ENCODE measurements at regions not wholly inside any gene's neighbourhood (a gene's known extent, or its start where the extent isn't known, plus 50 kb on each side); places are given as distances from the start of the nearest gene placed in this dataset.

- no peak for TF ChIP-seq CTCF (IDR thresholded peaks at IDR 0.05)
- TF ChIP-seq POLR2A (IDR thresholded peaks at IDR 0.05) = no peak
- no peak for TF ChIP-seq EP300 (IDR thresholded peaks at IDR 0.05)
- TF ChIP-seq POLR2AphosphoS5 (IDR thresholded peaks at IDR 0.05) = no peak
These were observed 188.3 kb upstream of the BLID start for GRCh38 chr11:122304306-122304705.
